Mucosa of descending colon (tissue), 3 donors: ENCODE measurements at regions not wholly inside any gene's neighbourhood (a gene's known extent, or its start where the extent isn't known, plus 50 kb on each side); places are given as distances from the start of the nearest gene placed in this dataset.

Source experiments
- ATAC-seq: fragments of 200-7000 bp; cut with Tn5 transposase; one replicate; pipeline ENCODE4 v1.9.1; 2020; ENCODE audit warnings: mild to moderate bottlenecking, moderate library complexity
- DNase-seq, 3 donors: peaks; one replicate each; pipeline ENCODE4 v3.0.0-alpha.2; 2020
- H3K36me3 ChIP-seq: fragments of 200-600 bp; one replicate; pipeline ENCODE4 v1.8.0; 2021; ENCODE audit warnings: low read depth, mild to moderate bottlenecking
- H3K4me1 ChIP-seq: fragments of 200-600 bp; one replicate; pipeline ENCODE4 v1.8.0; 2021; ENCODE audit warnings: low read depth, mild to moderate bottlenecking
- H3K4me3 ChIP-seq: fragments of 200-600 bp; one replicate; pipeline ENCODE4 v1.8.0; 2021; ENCODE audit warnings: mild to moderate bottlenecking
- H3K9me3 ChIP-seq: fragments of 200-600 bp; one replicate; pipeline ENCODE4 v1.8.0; 2021; ENCODE audit warnings: mild to moderate bottlenecking
- intact Hi-C, 2 donors: fragments of 100-400 bp; cut with DNase I in 1 of 2; cut with micrococcal nuclease in 1 of 2; formaldehyde crosslinking; loops; one replicate each; pipeline versions ENCODE4 v1.11.0 to v1.11.1; 2022; cut with DNase I, micrococcal nuclease
- TF ChIP-seq, protein P1 (sequence below): fragments of 200-600 bp; IDR thresholded peaks from one replicate; pipeline ENCODE4 v1.8.0; 2022; ENCODE audit warnings: antibody characterized with exemption, mild to moderate bottlenecking
- donor health status: DM: no; HTN: no; CAD: no; lungs with moderate emphysema.
- donor health status: DM: no; HTN: no; CAD: no.
- donor health status: DM: no; HTN: yes; CAD: no.

GRCh38 chr6:82740072-82740471 is 325.6 kb downstream of the UBE3D start:
- H3K9me3 ChIP-seq: no peaks in the 10 kb centered on the region
- no peaks in the 10 kb centered on the region for H3K36me3 ChIP-seq
- DNase-seq (no peak), ATAC-seq (no peak)
- TF ChIP-seq, protein P1, sequence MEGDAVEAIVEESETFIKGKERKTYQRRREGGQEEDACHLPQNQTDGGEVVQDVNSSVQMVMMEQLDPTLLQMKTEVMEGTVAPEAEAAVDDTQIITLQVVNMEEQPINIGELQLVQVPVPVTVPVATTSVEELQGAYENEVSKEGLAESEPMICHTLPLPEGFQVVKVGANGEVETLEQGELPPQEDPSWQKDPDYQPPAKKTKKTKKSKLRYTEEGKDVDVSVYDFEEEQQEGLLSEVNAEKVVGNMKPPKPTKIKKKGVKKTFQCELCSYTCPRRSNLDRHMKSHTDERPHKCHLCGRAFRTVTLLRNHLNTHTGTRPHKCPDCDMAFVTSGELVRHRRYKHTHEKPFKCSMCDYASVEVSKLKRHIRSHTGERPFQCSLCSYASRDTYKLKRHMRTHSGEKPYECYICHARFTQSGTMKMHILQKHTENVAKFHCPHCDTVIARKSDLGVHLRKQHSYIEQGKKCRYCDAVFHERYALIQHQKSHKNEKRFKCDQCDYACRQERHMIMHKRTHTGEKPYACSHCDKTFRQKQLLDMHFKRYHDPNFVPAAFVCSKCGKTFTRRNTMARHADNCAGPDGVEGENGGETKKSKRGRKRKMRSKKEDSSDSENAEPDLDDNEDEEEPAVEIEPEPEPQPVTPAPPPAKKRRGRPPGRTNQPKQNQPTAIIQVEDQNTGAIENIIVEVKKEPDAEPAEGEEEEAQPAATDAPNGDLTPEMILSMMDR: no peak
- no peak overlapping the region for H3K4me3 ChIP-seq
- no peaks in the 10 kb centered on the region for H3K4me1 ChIP-seq
- intact Hi-C loops: no loop called here

DNA sequence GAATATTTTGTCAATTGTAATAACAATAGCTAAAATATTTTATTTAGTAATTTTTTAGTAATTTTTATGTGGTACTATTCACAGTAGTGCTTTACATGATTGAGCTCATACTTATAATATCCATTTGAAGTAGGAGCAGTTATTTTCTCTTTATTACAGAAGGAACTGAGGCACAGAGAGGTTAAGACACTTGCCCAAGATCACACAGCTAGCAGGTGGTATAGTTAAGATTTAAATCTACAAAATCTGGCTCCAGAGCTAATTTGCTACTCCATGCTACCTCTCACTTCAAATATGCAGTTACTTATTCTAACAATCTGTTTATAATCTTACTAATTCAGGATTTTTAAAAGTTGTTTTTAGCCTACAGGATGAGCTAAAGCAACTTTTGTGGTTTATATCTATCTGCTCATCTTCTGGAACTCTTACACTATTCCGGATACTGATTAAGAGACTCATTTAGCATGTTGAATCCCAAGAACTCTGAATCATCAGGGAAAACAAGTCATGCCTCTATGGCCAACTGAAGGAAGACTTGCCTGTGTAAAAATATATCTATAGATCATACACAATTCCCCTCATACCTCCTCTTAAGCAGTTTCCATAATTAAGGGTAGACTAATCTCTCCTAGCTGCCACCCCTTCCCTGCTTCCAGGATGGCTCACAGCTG is 324.2 kb downstream of the UBE3D start:
- Histone ChIP-seq H3K9me3 (no peaks in the 10 kb centered on the region), H3K4me1 (no peaks in the 10 kb centered on the region), H3K36me3 (no peaks in the 10 kb centered on the region), H3K4me3 (no peak overlapping the region)
- TF ChIP-seq, protein P1: no peak
- DNase-seq (no peak), ATAC-seq (no peak)
- intact Hi-C loops: no loop called here

- Histone ChIP-seq H3K4me1 (no peaks in the 10 kb centered on the region), H3K9me3 (no peaks in the 10 kb centered on the region), H3K36me3 (no peaks in the 10 kb centered on the region), H3K4me3 (no peak overlapping the region)
- intact Hi-C loops: no loop called here
- ATAC-seq (no peak), DNase-seq (no peak)
- TF ChIP-seq, protein P1: no peak
Observed at GRCh38 chr6:82741996-82742385, 323.6 kb downstream of the UBE3D start.

DNA sequence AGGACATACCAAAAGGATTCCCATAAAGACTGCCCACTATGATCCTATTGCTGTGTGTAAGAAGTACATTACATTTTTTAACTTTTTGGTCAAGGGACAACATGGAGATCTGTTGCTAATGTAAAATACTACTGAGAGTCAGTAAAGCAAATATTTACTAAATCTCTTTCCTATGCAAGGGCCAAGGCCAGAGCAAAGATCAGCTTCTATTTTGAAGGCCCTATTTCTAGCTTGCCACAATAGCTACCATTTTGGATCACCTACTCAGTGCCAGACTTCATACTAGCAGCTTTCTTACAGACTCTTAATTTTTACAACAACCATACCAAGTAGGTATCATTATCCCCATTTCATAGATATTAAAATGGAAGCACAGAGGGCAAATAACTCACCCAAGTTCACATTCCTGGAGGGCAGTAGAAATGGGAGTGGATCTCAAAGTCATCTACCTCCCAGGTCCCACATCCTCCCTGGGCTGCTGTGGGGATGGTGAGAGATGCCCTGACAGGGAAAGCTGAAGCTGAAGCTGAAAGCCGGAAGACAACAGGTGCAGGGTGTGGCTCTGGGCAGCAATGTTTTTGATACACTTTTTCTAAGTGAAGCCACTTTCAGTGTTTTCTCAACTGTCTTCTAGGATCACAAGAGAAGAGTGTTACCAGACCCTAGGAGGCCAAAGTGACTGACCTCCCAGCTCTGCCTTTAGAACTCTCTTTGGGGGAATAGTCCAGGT is 321.2 kb downstream of the UBE3D start:
- Histone ChIP-seq H3K4me3 (no peak overlapping the region), H3K9me3 (no peaks in the 10 kb centered on the region), H3K4me1 (no peaks in the 10 kb centered on the region), H3K36me3 (no peaks in the 10 kb centered on the region)
- intact Hi-C loops: no loop called here
- TF ChIP-seq, protein P1: no peak
- DNase-seq (no peak), ATAC-seq (no peak)

- no peak for ATAC-seq
Observed at GRCh38 chr6:82750556-82750955, 315.1 kb downstream of the UBE3D start.

More at GRCh38 chr6:82750556-82750955, 315.1 kb downstream of the UBE3D start:
- TF ChIP-seq, protein P1: no peak
- Histone ChIP-seq H3K4me1 (no peaks in the 10 kb centered on the region), H3K36me3 (no peaks in the 10 kb centered on the region), H3K9me3 (no peaks in the 10 kb centered on the region), H3K4me3 (no peak overlapping the region)
- intact Hi-C loops: no loop called here
- no peak for DNase-seq
